Left lung (tissue), 4 donors: ENCODE measurements at regions not wholly inside any gene's neighbourhood (a gene's known extent, or its start where the extent isn't known, plus 50 kb on each side); places are given as distances from the start of the nearest gene placed in this dataset.

ENCODE experiments used
- ATAC-seq: fragments of 200-7000 bp; cut with Tn5 transposase; one replicate; pipeline ENCODE4 v1.9.1; 2020; ENCODE audit warnings: moderate library complexity
- DNase-seq, 4 donors: peaks; one replicate each; pipeline ENCODE4 v3.0.0-alpha.2; 2013 to 2020
- H3K27ac ChIP-seq, 2 donors: fragments of 200-600 bp; sonication (generic) in 1 of 2; one replicate each; pipeline versions ENCODE4 v1.5.0 to v1.8.0; 2020 to 2021
- H3K27me3 ChIP-seq, 2 donors: fragments of 200-600 bp; sonication (generic) in 1 of 2; one replicate each; pipeline versions ENCODE4 v1.5.0 to v1.8.0; 2020 to 2021
- H3K36me3 ChIP-seq, 2 donors: fragments of 200-600 bp; sonication (generic) in 1 of 2; one replicate each; pipeline versions ENCODE4 v1.5.0 to v1.8.0; 2020 to 2021
- H3K4me1 ChIP-seq, 2 donors: fragments of 200-600 bp; one replicate each; pipeline ENCODE4 v1.8.0; 2021
- H3K4me3 ChIP-seq, 2 donors: fragments of 200-600 bp; sonication (generic) in 1 of 2; one replicate each; pipeline versions ENCODE4 v1.5.0 to v1.8.0; 2020 to 2021; ENCODE audit warnings: mild to moderate bottlenecking in 1 of 2
- H3K9me3 ChIP-seq, 2 donors: fragments of 200-600 bp; sonication (generic) in 1 of 2; one replicate each; pipeline versions ENCODE4 v1.5.0 to v1.8.0; 2020 to 2021
- intact Hi-C, 2 donors: fragments of 100-400 bp; cut with DNase I; formaldehyde crosslinking; loops; one replicate each; pipeline versions ENCODE4 v1.11.2 to v1.14.2; 2022
- TF ChIP-seq, protein P1 (sequence below), 2 donors: fragments of 200-600 bp; sonication (generic) in 1 of 2; IDR thresholded peaks; one replicate each; pipeline versions ENCODE4 v1.5.0 to v1.8.0; 2021; ENCODE audit warnings: antibody characterized with exemption in 2 of 2
- donor health status: DM: no; HTN: yes; CAD: no.
- donor health status: DM: no; HTN: no; CAD: no.

DNA sequence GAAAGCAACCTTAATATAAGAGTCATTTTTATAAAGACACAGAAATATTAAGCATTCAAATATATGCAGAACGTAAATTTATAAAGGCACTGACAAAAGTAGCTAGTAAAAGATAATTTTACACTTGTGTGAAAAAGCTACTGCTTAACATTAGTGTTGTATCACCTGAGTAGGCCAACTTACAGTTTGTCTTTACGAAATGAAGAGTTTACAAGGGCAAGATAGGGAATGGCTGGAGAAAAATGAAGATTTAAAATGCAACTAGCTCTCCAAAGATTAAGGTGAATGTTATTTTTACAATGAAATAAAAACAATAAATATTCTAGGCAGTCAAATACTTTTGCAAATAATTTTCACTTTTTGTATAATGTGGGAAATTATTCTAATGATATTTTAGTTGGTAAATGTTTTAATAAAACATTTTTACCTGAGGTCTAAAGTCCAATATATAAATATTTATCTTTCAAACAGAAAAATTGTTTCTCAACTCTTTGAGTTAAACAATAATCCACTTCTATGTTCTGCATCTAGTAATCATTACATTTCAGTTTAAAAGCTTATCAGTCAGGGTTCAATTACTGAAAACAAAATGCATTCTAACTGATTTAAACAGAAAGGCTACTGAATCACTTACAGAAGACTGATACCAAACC, 382.6 kb downstream of the IPMK start:
- H3K9me3 ChIP-seq = peaks cover 0 to 10% of the 10 kb centered on the region in 2 donors
- DNase-seq (no peak), ATAC-seq (no peak)

DNA sequence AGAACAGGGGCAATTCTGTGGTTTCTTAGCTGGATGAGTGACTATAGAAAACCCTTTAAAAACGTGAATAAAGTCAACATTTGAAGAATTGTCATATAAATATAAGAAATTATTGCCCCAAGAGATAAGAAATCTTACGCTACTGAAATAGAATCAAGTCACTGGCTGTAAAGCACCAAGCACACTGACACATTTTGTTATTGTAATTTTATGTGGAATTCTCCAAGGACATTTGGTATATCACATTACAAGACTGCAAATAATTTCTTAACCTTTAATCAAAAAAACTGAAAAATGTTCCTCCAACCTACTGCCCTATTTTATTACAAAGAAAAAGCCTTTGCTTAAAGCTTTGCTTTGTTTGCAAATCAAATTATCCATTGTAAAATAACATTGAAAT, 383.3 kb downstream of the IPMK start:
- TF ChIP-seq, protein P1, sequence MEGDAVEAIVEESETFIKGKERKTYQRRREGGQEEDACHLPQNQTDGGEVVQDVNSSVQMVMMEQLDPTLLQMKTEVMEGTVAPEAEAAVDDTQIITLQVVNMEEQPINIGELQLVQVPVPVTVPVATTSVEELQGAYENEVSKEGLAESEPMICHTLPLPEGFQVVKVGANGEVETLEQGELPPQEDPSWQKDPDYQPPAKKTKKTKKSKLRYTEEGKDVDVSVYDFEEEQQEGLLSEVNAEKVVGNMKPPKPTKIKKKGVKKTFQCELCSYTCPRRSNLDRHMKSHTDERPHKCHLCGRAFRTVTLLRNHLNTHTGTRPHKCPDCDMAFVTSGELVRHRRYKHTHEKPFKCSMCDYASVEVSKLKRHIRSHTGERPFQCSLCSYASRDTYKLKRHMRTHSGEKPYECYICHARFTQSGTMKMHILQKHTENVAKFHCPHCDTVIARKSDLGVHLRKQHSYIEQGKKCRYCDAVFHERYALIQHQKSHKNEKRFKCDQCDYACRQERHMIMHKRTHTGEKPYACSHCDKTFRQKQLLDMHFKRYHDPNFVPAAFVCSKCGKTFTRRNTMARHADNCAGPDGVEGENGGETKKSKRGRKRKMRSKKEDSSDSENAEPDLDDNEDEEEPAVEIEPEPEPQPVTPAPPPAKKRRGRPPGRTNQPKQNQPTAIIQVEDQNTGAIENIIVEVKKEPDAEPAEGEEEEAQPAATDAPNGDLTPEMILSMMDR (IDR thresholded peaks at IDR 0.05) = no peak
- no peak overlapping the region for H3K27ac ChIP-seq
- ATAC-seq = no peak

More for the DNA sequence above, 382.6 kb downstream of the IPMK start:
- TF ChIP-seq, protein P1 (IDR thresholded peaks at IDR 0.05) = no peak
- no peaks in the 10 kb centered on the region for H3K36me3 ChIP-seq
- H3K4me1 ChIP-seq = no peaks in the 10 kb centered on the region
- H3K27me3 ChIP-seq = no peaks in the 10 kb centered on the region
- no peak overlapping the region for H3K4me3 ChIP-seq
- no peak overlapping the region for H3K27ac ChIP-seq
- intact Hi-C loops = no loop called here

DNA sequence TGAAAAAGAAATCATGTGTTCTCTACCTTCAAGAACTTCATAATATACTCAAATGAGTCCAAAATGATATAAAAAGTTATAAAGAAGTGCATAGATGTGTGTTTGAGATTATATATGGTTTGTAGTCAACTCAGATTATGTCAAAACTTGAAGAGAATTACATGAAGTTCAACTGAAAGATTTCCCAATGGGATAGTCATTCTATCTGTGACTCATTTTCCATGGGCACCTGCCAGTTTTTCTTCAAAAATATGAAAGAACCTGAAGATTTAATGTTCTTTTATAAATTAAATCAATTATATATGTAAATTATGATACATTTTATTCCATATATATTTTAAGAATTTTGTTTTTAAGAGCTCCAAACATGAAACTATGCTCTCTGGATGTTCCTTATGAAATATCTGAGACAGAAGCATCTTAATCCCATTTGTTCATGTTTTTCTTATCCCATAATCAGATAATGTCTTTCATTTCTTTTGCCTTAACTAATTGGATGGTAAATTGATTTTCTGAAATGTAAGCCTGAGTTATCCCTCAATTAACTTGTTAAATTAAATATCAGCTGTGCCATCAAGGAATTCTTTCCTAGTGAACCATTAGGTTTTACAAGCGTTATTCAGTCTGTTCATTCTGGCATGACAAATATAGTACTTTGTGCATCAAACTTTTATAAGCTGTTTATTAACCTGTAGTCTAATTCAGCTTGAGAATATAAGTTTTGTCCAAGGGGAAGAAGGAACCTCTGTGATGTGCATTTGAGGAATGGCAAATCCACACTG, 387.1 kb downstream of the IPMK start:
- H3K36me3 ChIP-seq = no peaks in the 10 kb centered on the region
- H3K4me3 ChIP-seq = no peak overlapping the region
- no peak overlapping the region for H3K27ac ChIP-seq
- no peaks in the 10 kb centered on the region for H3K27me3 ChIP-seq
- intact Hi-C loops = no loop called here
- DNase-seq = no peak
- no peak for ATAC-seq
- H3K4me1 ChIP-seq = no peaks in the 10 kb centered on the region
- TF ChIP-seq, protein P1 (IDR thresholded peaks at IDR 0.05) = no peak
- H3K9me3 ChIP-seq = peaks cover 0 to 2% of the 10 kb centered on the region in 2 donors

More for the DNA sequence above, 383.3 kb downstream of the IPMK start:
- no peak for DNase-seq
- intact Hi-C loops = no loop called here
- H3K9me3 ChIP-seq = peaks cover 0 to 10% of the 10 kb centered on the region in 2 donors
- no peaks in the 10 kb centered on the region for H3K27me3 ChIP-seq
- no peaks in the 10 kb centered on the region for H3K4me1 ChIP-seq
- no peaks in the 10 kb centered on the region for H3K36me3 ChIP-seq
- H3K4me3 ChIP-seq = no peak overlapping the region

DNA sequence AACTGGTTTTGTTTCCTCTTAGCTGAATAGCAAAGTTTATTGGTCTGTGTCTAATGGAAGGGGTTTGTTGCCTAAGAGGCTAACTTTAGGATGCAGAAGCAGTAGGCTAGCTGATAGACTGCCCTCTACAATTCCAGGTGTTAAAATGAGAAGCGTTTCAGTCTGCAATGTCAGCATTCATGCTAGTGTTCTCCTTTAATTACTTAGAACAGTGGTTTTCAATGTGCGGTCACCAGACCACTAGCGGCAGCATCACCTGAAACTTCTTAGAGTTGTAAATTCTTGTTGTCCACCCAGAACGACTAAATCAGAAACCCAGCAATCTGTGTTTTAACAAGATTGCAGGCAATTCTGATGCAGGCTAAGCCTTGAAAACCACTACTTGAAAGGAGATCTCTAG, 392.9 kb downstream of the IPMK start:
- TF ChIP-seq, protein P1 (IDR thresholded peaks at IDR 0.05) = no peak
- no peaks in the 10 kb centered on the region for H3K27me3 ChIP-seq
- no peaks in the 10 kb centered on the region for H3K36me3 ChIP-seq
- H3K4me3 ChIP-seq = no peak overlapping the region
- H3K9me3 ChIP-seq = no peaks in the 10 kb centered on the region
- H3K4me1 ChIP-seq = no peaks in the 10 kb centered on the region
- intact Hi-C loops = no loop called here
- DNase-seq (no peak), ATAC-seq (no peak)
- H3K27ac ChIP-seq = no peak overlapping the region

DNA sequence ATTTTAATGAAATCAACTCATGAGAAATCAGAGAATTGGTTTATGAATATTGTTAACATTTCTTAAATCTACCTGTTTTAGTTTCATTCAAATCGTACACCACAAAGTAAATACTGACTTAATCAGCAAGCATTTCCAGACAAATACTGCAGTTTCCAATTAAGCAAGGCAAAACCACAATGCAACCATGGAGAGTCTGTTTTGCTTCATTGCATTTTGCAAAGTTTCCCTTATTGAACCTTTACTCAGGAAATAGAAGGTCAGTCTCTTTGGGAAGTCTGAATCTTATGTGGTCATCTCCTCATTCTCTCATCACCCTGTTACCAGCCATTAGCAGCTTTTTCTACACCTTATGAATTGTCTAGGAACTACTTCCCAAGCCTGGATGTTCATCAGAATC, 400.5 kb downstream of the IPMK start:
- H3K9me3 ChIP-seq = no peaks in the 10 kb centered on the region
- ATAC-seq (no peak), DNase-seq (no peak)

More for the DNA sequence above, 400.5 kb downstream of the IPMK start:
- Histone ChIP-seq H3K36me3 (no peaks in the 10 kb centered on the region), H3K27me3 (no peaks in the 10 kb centered on the region), H3K4me3 (no peak overlapping the region), H3K27ac (no peak overlapping the region), H3K4me1 (no peaks in the 10 kb centered on the region)
- intact Hi-C loops = no loop called here
- TF ChIP-seq, protein P1 (IDR thresholded peaks at IDR 0.05) = no peak
